Body of pancreas (tissue), 4 donors: ENCODE measurements at regions not wholly inside any gene's neighbourhood (a gene's known extent, or its start where the extent isn't known, plus 50 kb on each side); places are given as distances from the start of the nearest gene placed in this dataset.

Experiments
- CTCF ChIP-seq, 7 experiments: fragments of 450-650 bp in 4 of 7; fragments of 200-600 bp in 3 of 7; sonication (generic) in 3 of 7; IDR thresholded peaks; one replicate each; pipeline ENCODE4 v1.5.1; 2016 to 2019; ENCODE audit warnings: antibody characterized with exemption in 7 of 7
- POLR2A ChIP-seq, 3 donors: fragments of 450-650 bp; IDR thresholded peaks; one replicate each; pipeline ENCODE4 v1.6.1; 2016; ENCODE audit warnings: antibody characterized with exemption in 3 of 3, mild to moderate bottlenecking in 2 of 3

GRCh38 chr4:108317377-108317776, 148.6 kb upstream of the LEF1 start:
- TF ChIP-seq CTCF (IDR thresholded peaks at IDR 0.05) (no peak), POLR2A (IDR thresholded peaks at IDR 0.05) (no peak)
